GM18520 (cell line): ENCODE measurements at regions not wholly inside any gene's neighbourhood (a gene's known extent, or its start where the extent isn't known, plus 50 kb on each side); places are given as distances from the start of the nearest gene placed in this dataset.

ENCODE experiments used
- ATAC-seq: cut with Tn5 transposase; IDR thresholded peaks from one replicate; pipeline ENCODE4 v1.9.1; 2021; ENCODE audit not compliant: unreplicated experiment

- no peak for ATAC-seq
Observed at GRCh38 chr3:193187070-193187722, 53.8 kb upstream of the PLAAT1 start.

- no peak for ATAC-seq
Observed at GRCh38 chr3:193190146-193190786, 50.8 kb upstream of the PLAAT1 start.
